H9 (cell line): ENCODE measurements at regions not wholly inside any gene's neighbourhood (a gene's known extent, or its start where the extent isn't known, plus 50 kb on each side); places are given as distances from the start of the nearest gene placed in this dataset.

ENCODE experiments used
- DNase-seq: peaks from one replicate; pipeline ENCODE4 v3.0.0-alpha.2; 2017
- H2AFZ ChIP-seq: one replicate; pipeline ENCODE4 v1.6.1; 2013; ENCODE audit warnings: mild to moderate bottlenecking, low read length, control low read depth, moderate library complexity
- H2AK5ac ChIP-seq: 2 replicates; pipeline ENCODE4 v1.6.1; 2013; ENCODE audit warnings: low read length, control low read depth, mixed read lengths; ENCODE audit not compliant: insufficient read length
- H2BK120ac ChIP-seq: one replicate; pipeline ENCODE4 v1.6.1; 2013; ENCODE audit warnings: low read depth, mild to moderate bottlenecking, low read length, control low read depth, inconsistent platforms; ENCODE audit not compliant: poor library complexity, severe bottlenecking
- H2BK12ac ChIP-seq: 2 replicates; pipeline ENCODE4 v1.6.1; 2013; ENCODE audit warnings: low read length, control low read depth, mixed read lengths, low read depth; ENCODE audit not compliant: insufficient read length
- H2BK15ac ChIP-seq: 2 replicates; pipeline ENCODE4 v1.6.1; 2013; ENCODE audit warnings: low read depth, low read length, control low read depth
- H2BK20ac ChIP-seq: one replicate; pipeline ENCODE4 v1.6.1; 2013; ENCODE audit warnings: low read depth, mild to moderate bottlenecking, low read length, control low read depth, inconsistent platforms; ENCODE audit not compliant: poor library complexity, severe bottlenecking
- H2BK5ac ChIP-seq: 2 replicates; pipeline ENCODE4 v1.6.1; 2013; ENCODE audit warnings: low read length, control low read depth, mixed read lengths; ENCODE audit not compliant: insufficient read length
- H3K14ac ChIP-seq: 2 replicates; pipeline ENCODE4 v1.6.1; 2013; ENCODE audit warnings: low read length, control low read depth; ENCODE audit not compliant: insufficient read depth
- H3K18ac ChIP-seq: 2 replicates; pipeline ENCODE4 v1.6.1; 2013; ENCODE audit warnings: low read depth, mild to moderate bottlenecking, mixed read lengths, low read length, control low read depth; ENCODE audit not compliant: insufficient read length
- H3K23ac ChIP-seq: 2 replicates; pipeline ENCODE4 v1.6.1; 2013; ENCODE audit warnings: low read length, control low read depth, mixed read lengths, low read depth; ENCODE audit not compliant: insufficient read length
- H3K23me2 ChIP-seq: 2 replicates; pipeline ENCODE4 v1.6.1; 2013; ENCODE audit warnings: low read depth, mild to moderate bottlenecking, mixed read lengths, low read length, control low read depth; ENCODE audit not compliant: insufficient read length, poor library complexity, severe bottlenecking
- H3K27ac ChIP-seq: 2 replicates; pipeline ENCODE4 v1.5.1; 2013; ENCODE audit warnings: low read length, control low read depth, mixed read lengths, low read depth; ENCODE audit not compliant: insufficient read length
- H3K27me3 ChIP-seq: 2 replicates; pipeline ENCODE4 v1.6.1; 2013; ENCODE audit warnings: low read length, control low read depth, inconsistent platforms; ENCODE audit not compliant: insufficient read depth
- H3K4ac ChIP-seq: 2 replicates; pipeline ENCODE4 v1.6.1; 2013; ENCODE audit warnings: low read depth, mild to moderate bottlenecking, control low read depth, inconsistent platforms, low read length, moderate library complexity
- H3K4me1 ChIP-seq: 2 replicates; pipeline ENCODE4 v1.6.1; 2013; ENCODE audit warnings: low read length, control low read depth, inconsistent platforms; ENCODE audit not compliant: insufficient read depth
- H3K4me2 ChIP-seq: 2 replicates; pipeline ENCODE4 v1.6.1; 2013; ENCODE audit warnings: low read length, control low read depth, mixed read lengths; ENCODE audit not compliant: insufficient read length, insufficient read depth
- H3K56ac ChIP-seq: 2 replicates; pipeline ENCODE4 v1.6.1; 2013; ENCODE audit warnings: low read depth, mild to moderate bottlenecking, mixed read lengths, low read length, control low read depth; ENCODE audit not compliant: insufficient read length
- H3K79me1 ChIP-seq: 2 replicates; pipeline ENCODE4 v1.6.1; 2013; ENCODE audit warnings: low read depth, mild to moderate bottlenecking, moderate library complexity, low read length, control low read depth, inconsistent platforms; ENCODE audit not compliant: insufficient read depth, poor library complexity, severe bottlenecking
- H3K79me2 ChIP-seq: 2 replicates; pipeline ENCODE4 v1.6.1; 2013; ENCODE audit warnings: low read length, control low read depth, inconsistent platforms; ENCODE audit not compliant: insufficient read depth
- H3K9ac ChIP-seq: 2 replicates; pipeline ENCODE4 v1.6.1; 2013; ENCODE audit warnings: low read length, control low read depth, mixed read lengths; ENCODE audit not compliant: insufficient read length; ENCODE audit errors: extremely low read depth
- H3K9me3 ChIP-seq: one replicate; pipeline ENCODE4 v1.6.1; 2013; ENCODE audit warnings: low read depth, low read length, inconsistent platforms; ENCODE audit not compliant: control insufficient read depth
- H3T11ph ChIP-seq: one replicate; pipeline ENCODE4 v1.6.1; 2013; ENCODE audit warnings: mild to moderate bottlenecking, low read length, control low read depth, inconsistent platforms
- H4K20me1 ChIP-seq: one replicate; pipeline ENCODE4 v1.6.1; 2013; ENCODE audit not compliant: control insufficient read depth, insufficient read length, insufficient read depth
- H4K5ac ChIP-seq: 2 replicates; pipeline ENCODE4 v1.6.1; 2013; ENCODE audit warnings: low read depth, mild to moderate bottlenecking, mixed read lengths, low read length, control low read depth; ENCODE audit not compliant: insufficient read length
- H4K8ac ChIP-seq: replicated peaks from 2 replicates; pipeline ENCODE4 v1.6.1; 2013; ENCODE audit warnings: low read length, control low read depth, mixed read lengths, low read depth; ENCODE audit not compliant: insufficient read length
- H4K91ac ChIP-seq: 2 replicates; pipeline ENCODE4 v1.6.1; 2013; ENCODE audit warnings: low read depth, mild to moderate bottlenecking, moderate library complexity, mixed read lengths, low read length, control low read depth; ENCODE audit not compliant: insufficient read length
- H3K27ac Mint-ChIP-seq, 3 experiments: 2 replicates in 2 of 3; 3 replicates in 1 of 3; pipeline ENCODE4 v1.8.0; 2020 to 2021; ENCODE audit warnings: mixed read lengths in 3 of 3, mild to moderate bottlenecking in 1 of 3, moderate library complexity in 1 of 3
- H3K27me3 Mint-ChIP-seq: 2 replicates; pipeline ENCODE4 v1.8.0; 2021; ENCODE audit warnings: low read depth, mild to moderate bottlenecking, moderate library complexity, mixed read lengths
- H3K36me3 Mint-ChIP-seq, 3 experiments: 2 replicates in 2 of 3; 3 replicates in 1 of 3; pipeline ENCODE4 v1.8.0; 2020 to 2021; ENCODE audit warnings: low read depth in 3 of 3, mixed read lengths in 3 of 3; ENCODE audit not compliant: insufficient read depth in 1 of 3
- H3K4me1 Mint-ChIP-seq, 2 experiments: 2 replicates each; pipeline ENCODE4 v1.8.0; 2020; ENCODE audit warnings: mixed read lengths in 2 of 2
- H3K4me3 Mint-ChIP-seq, 2 experiments: 2 replicates in 1 of 2; 3 replicates in 1 of 2; pipeline ENCODE4 v1.8.0; 2020 to 2021; ENCODE audit warnings: mild to moderate bottlenecking in 2 of 2, mixed read lengths in 2 of 2, moderate library complexity in 1 of 2
- H3K9me3 Mint-ChIP-seq, 2 experiments: 2 replicates in 1 of 2; 3 replicates in 1 of 2; pipeline ENCODE4 v1.8.0; 2020; ENCODE audit warnings: mild to moderate bottlenecking in 2 of 2, mixed read lengths in 2 of 2, moderate library complexity in 1 of 2
- CTCF ChIP-seq: fragments of 200-600 bp; sonication (generic); conservative IDR thresholded peaks from 3 replicates; pipeline ENCODE4 v1.8.0; 2021; ENCODE audit warnings: antibody characterized with exemption, mild to moderate bottlenecking
- WGBS: extraction: QIAGEN DNeasy Blood & Tissue Kit; methylation state at CpG from one replicate; pipeline ENCODE4 v1.1.7; 2013; ENCODE audit warnings: missing lambda C conversion rate, low lambda C conversion rate, mixed read lengths; ENCODE audit not compliant: insufficient read length; ENCODE audit errors: extremely low coverage; 5-methylcytosine and 5-hydroxymethylcytosine counted together

GRCh38 chr7:54111814-54112511 lies 430.2 kb upstream of the VSTM2A start:
- Histone ChIP-seq H2BK120ac (no peak overlapping the region), H2BK15ac (no peak overlapping the region), H3K23ac (no peak overlapping the region), H3K27ac (no peak overlapping the region), H3K9ac (no peak overlapping the region), H3T11ph (no peak overlapping the region), H3K4me2 (no peak overlapping the region), H2BK12ac (no peak overlapping the region), H3K56ac (no peak overlapping the region), H4K20me1 (no peaks in the 10 kb centered on the region), H3K4ac (no peak overlapping the region), H2AFZ (no peak overlapping the region), H2BK5ac (no peak overlapping the region), H2AK5ac (no peak overlapping the region), H3K9me3 (no peaks in the 10 kb centered on the region), H4K91ac (no peak overlapping the region), H4K5ac (no peak overlapping the region), H3K4me1 (no peaks in the 10 kb centered on the region), H3K79me1 (no peaks in the 10 kb centered on the region), H3K14ac (no peak overlapping the region), H4K8ac (no peak overlapping the region), H3K23me2 (no peaks in the 10 kb centered on the region), H3K79me2 (no peaks in the 10 kb centered on the region), H2BK20ac (no peak overlapping the region), H3K18ac (no peak overlapping the region), H3K27me3 (no peaks in the 10 kb centered on the region)
- no peaks in the 10 kb centered on the region for H3K27me3 Mint-ChIP-seq
- no peak overlapping the region for H3K4me3 Mint-ChIP-seq
- TF ChIP-seq CTCF = no peak
- WGBS = no CpG with 5 or more reads among the region's 6 CpGs
- H3K36me3 Mint-ChIP-seq = no peaks in the 10 kb centered on the region
- no peak for DNase-seq
- no peak overlapping the region for H3K27ac Mint-ChIP-seq
- H3K4me1 Mint-ChIP-seq = peaks cover 2 to 7% of the 10 kb centered on the region in 2 experiments; a peak in 3 of 4 replicates
- no peaks in the 10 kb centered on the region for H3K9me3 Mint-ChIP-seq
